ENCODE measurements at regions not wholly inside any gene's neighbourhood (a gene's known extent, or its start where the extent isn't known, plus 50 kb on each side); places are given as distances from the start of the nearest gene placed in this dataset.

- no peak for DNase-seq
Observed at GRCh38 chr16:55242667-55243066, 81.3 kb upstream of the IRX6 start.

GRCh38 chr16:55248058-55248457, 75.9 kb upstream of the IRX6 start:
- DNase-seq = no peak

GRCh38 chr16:55248494-55248893, 75.5 kb upstream of the IRX6 start:
- no peak for DNase-seq

GRCh38 chr16:55249361-55249760, 74.6 kb upstream of the IRX6 start:
- DNase-seq = no peak

- DNase-seq = no peak
Observed at GRCh38 chr16:55249936-55250335, 74.1 kb upstream of the IRX6 start.

- no peak for DNase-seq
Observed at GRCh38 chr16:55250701-55251100, 73.3 kb upstream of the IRX6 start.

- DNase-seq = no peak
Observed at GRCh38 chr16:55251151-55251550, 72.9 kb upstream of the IRX6 start.

- no peak for DNase-seq
Observed at GRCh38 chr16:55252577-55252976, 71.4 kb upstream of the IRX6 start.

GRCh38 chr16:55253987-55254386, 70.0 kb upstream of the IRX6 start:
- no peak for DNase-seq

- DNase-seq = no peak
Observed at GRCh38 chr16:55255733-55256282, 68.2 kb upstream of the IRX6 start.

GRCh38 chr16:55256412-55257016, 67.5 kb upstream of the IRX6 start:
- no peak for DNase-seq

GRCh38 chr16:55257966-55258613, 65.9 kb upstream of the IRX6 start:
- DNase-seq = no peak

GRCh38 chr16:55261301-55261700, 62.7 kb upstream of the IRX6 start:
- DNase-seq = no peak

- DNase-seq = no peak
Observed at GRCh38 chr16:55263271-55264250, 60.4 kb upstream of the IRX6 start.

- peak; percentile 61 for DNase-seq
Observed at GRCh38 chr16:55264949-55265348, 59.1 kb upstream of the IRX6 start.

- no peak for DNase-seq
Observed at GRCh38 chr16:55265926-55266325, 58.1 kb upstream of the IRX6 start.

- DNase-seq = no peak
Observed at GRCh38 chr16:55271945-55272513, 52.0 kb upstream of the IRX6 start.

GRCh38 chr16:55272744-55273143, 51.3 kb upstream of the IRX6 start:
- no peak for DNase-seq

GRCh38 chr16:55273356-55273755, 50.6 kb upstream of the IRX6 start:
- no peak for DNase-seq

- DNase-seq = no peak
Observed at GRCh38 chr16:55273959-55274358, 50.0 kb upstream of the IRX6 start.
